Sigmoid colon (tissue), 6 donors: ENCODE measurements at regions not wholly inside any gene's neighbourhood (a gene's known extent, or its start where the extent isn't known, plus 50 kb on each side); places are given as distances from the start of the nearest gene placed in this dataset.

Experiments
- DNase-seq: peaks from one replicate; pipeline ENCODE4 v3.0.0-alpha.2; 2019
- H3K27ac ChIP-seq, 4 donors: fragments of 200-600 bp; sonication (generic); one replicate each; pipeline ENCODE4 v1.5.1; 2016 to 2019; ENCODE audit warnings: mild to moderate bottlenecking in 1 of 4
- H3K27me3 ChIP-seq, 3 donors: fragments of 200-600 bp; sonication (generic); one replicate each; pipeline ENCODE4 v1.5.1; 2019; ENCODE audit warnings: mild to moderate bottlenecking in 1 of 3
- H3K36me3 ChIP-seq, 4 donors: fragments of 200-600 bp; sonication (generic); one replicate each; pipeline ENCODE4 v1.5.1; 2016 to 2019
- H3K4me1 ChIP-seq, 4 donors: fragments of 200-600 bp; sonication (generic); one replicate each; pipeline ENCODE4 v1.5.1; 2017 to 2019
- H3K4me3 ChIP-seq, 4 donors: fragments of 200-600 bp; sonication (generic); one replicate each; pipeline ENCODE4 v1.5.1; 2017 to 2019; ENCODE audit warnings: mild to moderate bottlenecking in 2 of 4, moderate library complexity in 1 of 4
- H3K9me3 ChIP-seq, 4 donors: fragments of 200-600 bp in 3 of 4; sonication (generic) in 3 of 4; one replicate each; pipeline versions ENCODE4 v1.5.1 to v1.6.1; 2013 to 2019
- EP300 ChIP-seq, 4 donors: sonication (generic); formaldehyde crosslinking; IDR thresholded peaks; one replicate each; pipeline ENCODE4 v1.6.1; 2017; ENCODE audit warnings: antibody characterized with exemption in 4 of 4
- POLR2A ChIP-seq, 2 donors: fragments of 450-650 bp; IDR thresholded peaks; one replicate each; pipeline ENCODE4 v1.6.1; 2016; ENCODE audit warnings: antibody characterized with exemption in 2 of 2, mild to moderate bottlenecking in 2 of 2, moderate library complexity in 2 of 2
- POLR2AphosphoS5 ChIP-seq, 4 donors: sonication (generic); formaldehyde crosslinking; IDR thresholded peaks; one replicate each; pipeline ENCODE4 v1.6.1; 2017; ENCODE audit warnings: antibody characterized with exemption in 4 of 4
- WGBS, 2 donors: extraction: QIAGEN DNeasy Blood & Tissue Kit; methylation state at CpG; one replicate each; pipeline ENCODE4 v1.1.7; 2013; 5-methylcytosine and 5-hydroxymethylcytosine counted together
- intact Hi-C: fragments of 100-400 bp; cut with DNase I; formaldehyde crosslinking; loops from one replicate; pipeline ENCODE4 v1.15.1; 2023
- TF ChIP-seq, protein P1 (sequence below), 4 experiments: fragments of 450-650 bp in 3 of 4; fragments of 200-600 bp in 1 of 4; IDR thresholded peaks; one replicate each; pipeline ENCODE4 v1.5.1; 2016 to 2019; ENCODE audit warnings: antibody characterized with exemption in 4 of 4, mild to moderate bottlenecking in 3 of 4, moderate library complexity in 2 of 4
- donor health status: healthy with polysubstance abuse.
- donor health status: healthy.

DNA sequence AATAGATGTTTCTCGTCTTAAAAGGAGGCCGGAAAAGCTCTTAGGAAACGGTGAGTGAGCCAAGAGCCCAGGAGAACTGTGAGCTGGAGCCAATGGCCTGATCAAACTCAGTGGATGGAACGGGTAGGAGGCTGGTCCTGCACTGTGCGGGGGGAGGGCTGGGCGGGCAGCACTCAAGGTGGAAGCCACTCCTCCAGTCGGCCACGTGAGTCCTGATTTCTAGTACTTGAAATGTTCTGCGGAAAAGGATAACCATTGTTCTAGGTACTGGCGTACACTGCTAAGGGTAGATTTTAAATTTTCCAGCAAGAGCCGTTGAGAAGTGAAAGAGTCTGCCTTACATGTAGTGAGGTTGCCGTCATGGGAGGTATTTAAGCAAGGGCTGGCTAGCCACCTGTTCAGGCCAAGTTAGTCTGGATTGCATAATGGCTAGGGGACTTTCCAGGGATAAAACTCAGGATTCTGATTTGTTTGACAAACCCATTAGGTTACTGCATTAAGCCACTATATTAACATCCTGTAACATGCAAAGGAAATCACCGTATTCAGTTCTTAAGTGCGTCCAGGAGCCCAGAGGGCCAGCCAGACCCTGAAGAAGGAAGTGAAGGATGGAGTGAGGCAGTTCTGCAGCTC lies 51.3 kb upstream of the ODC1 start:
- Histone ChIP-seq H3K36me3 (no peaks in the 10 kb centered on the region), H3K27ac (no peak overlapping the region), H3K4me1 (peaks cover 0 to 8% (median 3%) of the 10 kb centered on the region in 4 donors), H3K4me3 (no peak overlapping the region), H3K27me3 (peaks cover 0 to 7% (median 0%) of the 10 kb centered on the region in 3 donors), H3K9me3 (no peaks in the 10 kb centered on the region)
- intact Hi-C loops: no loop called here
- DNase-seq: no peak
- 85 to 88% methylated on average over 14 of the region's 14 CpGs for WGBS, 2 donors
- TF ChIP-seq POLR2AphosphoS5 (IDR thresholded peaks at IDR 0.05) (no peak), POLR2A (IDR thresholded peaks at IDR 0.05) (no peak), EP300 (IDR thresholded peaks at IDR 0.05) (no peak)
- TF ChIP-seq, protein P1, sequence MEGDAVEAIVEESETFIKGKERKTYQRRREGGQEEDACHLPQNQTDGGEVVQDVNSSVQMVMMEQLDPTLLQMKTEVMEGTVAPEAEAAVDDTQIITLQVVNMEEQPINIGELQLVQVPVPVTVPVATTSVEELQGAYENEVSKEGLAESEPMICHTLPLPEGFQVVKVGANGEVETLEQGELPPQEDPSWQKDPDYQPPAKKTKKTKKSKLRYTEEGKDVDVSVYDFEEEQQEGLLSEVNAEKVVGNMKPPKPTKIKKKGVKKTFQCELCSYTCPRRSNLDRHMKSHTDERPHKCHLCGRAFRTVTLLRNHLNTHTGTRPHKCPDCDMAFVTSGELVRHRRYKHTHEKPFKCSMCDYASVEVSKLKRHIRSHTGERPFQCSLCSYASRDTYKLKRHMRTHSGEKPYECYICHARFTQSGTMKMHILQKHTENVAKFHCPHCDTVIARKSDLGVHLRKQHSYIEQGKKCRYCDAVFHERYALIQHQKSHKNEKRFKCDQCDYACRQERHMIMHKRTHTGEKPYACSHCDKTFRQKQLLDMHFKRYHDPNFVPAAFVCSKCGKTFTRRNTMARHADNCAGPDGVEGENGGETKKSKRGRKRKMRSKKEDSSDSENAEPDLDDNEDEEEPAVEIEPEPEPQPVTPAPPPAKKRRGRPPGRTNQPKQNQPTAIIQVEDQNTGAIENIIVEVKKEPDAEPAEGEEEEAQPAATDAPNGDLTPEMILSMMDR (IDR thresholded peaks at IDR 0.05): no peak

DNA sequence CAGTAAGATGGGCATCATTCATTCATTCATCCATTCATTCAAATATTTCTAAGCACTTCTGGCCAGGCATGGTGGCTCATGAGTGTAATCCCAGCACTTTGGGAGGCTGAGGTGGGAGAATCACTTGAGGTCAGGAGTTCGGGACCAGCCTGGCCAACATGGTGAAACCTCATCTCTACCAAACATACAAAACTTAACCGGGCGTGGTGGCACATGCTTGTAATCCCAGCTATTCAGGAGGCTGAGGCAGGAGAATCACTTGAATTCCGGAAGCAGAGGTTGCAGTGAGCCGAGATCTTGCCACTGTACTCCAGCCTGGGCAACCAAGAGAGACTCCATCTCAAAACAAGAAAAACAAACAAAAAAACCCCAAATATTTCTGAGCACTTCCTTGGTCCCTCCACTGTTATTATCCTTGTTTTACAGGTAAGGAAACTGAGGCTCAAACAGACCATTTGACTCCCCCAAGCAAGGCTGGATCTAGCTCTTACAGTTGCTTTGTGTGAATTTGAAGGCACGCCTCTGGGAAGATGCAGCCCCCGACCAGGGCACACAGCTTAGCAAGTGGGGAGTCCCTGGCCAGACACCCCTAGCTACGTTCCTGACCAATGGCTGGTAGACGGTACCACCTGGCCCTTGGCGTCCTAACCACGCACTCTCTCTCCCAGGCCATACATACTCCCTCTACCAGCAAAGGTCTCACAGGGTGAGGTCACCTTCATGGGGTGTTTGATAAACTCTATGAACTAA lies 50.6 kb upstream of the ODC1 start:
- no peak for DNase-seq
- intact Hi-C loops: no loop called here
- H3K4me1 ChIP-seq: peaks cover 0 to 8% (median 3%) of the 10 kb centered on the region in 4 donors
- H3K27ac ChIP-seq: no peak overlapping the region
- peaks cover 0 to 8% (median 0%) of the 10 kb centered on the region in 3 donors for H3K27me3 ChIP-seq
- no peaks in the 10 kb centered on the region for H3K36me3 ChIP-seq
- TF ChIP-seq POLR2A (IDR thresholded peaks at IDR 0.05) (no peak), POLR2AphosphoS5 (IDR thresholded peaks at IDR 0.05) (no peak), EP300 (IDR thresholded peaks at IDR 0.05) (no peak)
- TF ChIP-seq, protein P1 (IDR thresholded peaks at IDR 0.05): no peak
- H3K9me3 ChIP-seq: no peaks in the 10 kb centered on the region
- H3K4me3 ChIP-seq: no peak overlapping the region
- 90 to 93% methylated on average over 11 of the region's 11 CpGs for WGBS, 2 donors
